ENCODE measurements at regions not wholly inside any gene's neighbourhood (a gene's known extent, or its start where the extent isn't known, plus 50 kb on each side); places are given as distances from the start of the nearest gene placed in this dataset.

DNA sequence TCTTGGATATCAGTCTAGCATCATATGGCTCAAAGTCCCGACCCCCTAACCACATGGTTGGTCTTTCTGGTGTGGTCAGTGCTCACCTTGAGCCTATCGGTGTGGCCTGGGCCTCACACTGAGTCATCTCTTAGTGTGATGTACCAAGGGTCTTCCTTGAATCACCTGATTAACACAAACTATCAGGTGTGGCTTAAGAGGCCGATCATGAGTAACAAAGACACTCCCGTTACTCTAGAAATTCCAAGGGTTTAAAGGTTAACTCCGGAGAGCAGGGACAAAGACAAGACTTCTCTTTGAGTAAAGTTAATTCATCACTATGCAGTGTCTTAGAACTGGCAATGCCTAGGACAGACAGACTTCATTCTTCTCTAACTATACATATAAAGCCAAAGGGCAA lies 52.3 kb upstream of the ARMC3 start:
- no peak overlapping the region for H3K4me3 ChIP-seq (ENCODE audit: low read depth, low read length)
- DNase-seq (ENCODE audit: low read depth), result peak; percentile 48
- TF ChIP-seq CTCF (conservative IDR thresholded peaks at IDR 0.05; ENCODE audit: low read depth, low read length), result no peak

DNA sequence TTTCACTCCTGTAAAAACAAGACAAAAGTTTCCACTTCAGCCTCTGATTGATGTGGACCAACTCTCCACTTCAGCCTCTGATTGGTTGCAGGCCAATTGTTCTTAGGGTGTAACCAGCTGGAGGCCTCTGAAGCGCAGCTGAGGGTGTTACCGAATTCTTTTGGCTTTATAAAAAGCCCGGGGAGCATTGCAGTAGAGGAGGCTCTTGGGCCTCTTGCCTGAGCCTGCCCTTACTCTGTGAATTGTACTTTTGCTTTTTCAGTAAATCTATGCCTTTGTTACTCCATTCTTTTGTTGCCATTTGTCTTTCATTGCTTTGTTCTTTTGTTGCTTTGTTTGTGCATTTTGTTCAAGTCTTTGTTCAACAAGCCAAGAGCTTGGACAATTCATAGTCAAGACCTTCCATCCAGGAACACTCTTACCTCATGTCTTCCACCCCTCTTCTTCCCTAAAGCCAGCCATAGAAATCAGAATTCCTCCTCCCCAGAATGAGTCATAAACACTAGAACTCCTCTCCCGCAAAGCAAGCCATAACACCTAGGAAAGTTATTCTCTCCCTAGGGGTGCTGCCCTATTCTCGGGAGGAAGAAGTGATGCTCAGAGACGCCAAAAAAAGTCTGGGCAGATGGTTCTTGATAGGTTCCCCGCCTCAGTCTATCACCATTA lies 53.5 kb upstream of the ARMC3 start:
- no peak for DNase-seq (ENCODE audit: low read depth)
- no peak overlapping the region for H3K4me3 ChIP-seq (ENCODE audit: low read depth, low read length)
- no peak for TF ChIP-seq CTCF (conservative IDR thresholded peaks at IDR 0.05; ENCODE audit: low read depth, low read length)

- no peak overlapping the region for H3K4me3 ChIP-seq (ENCODE audit: low read depth, low read length)
- no peak for TF ChIP-seq CTCF (conservative IDR thresholded peaks at IDR 0.05; ENCODE audit: low read depth, low read length)
- no peak for DNase-seq (ENCODE audit: low read depth)
Observed at GRCh38 chr10:22856444-22857074, 71.3 kb upstream of the ARMC3 start.

DNA sequence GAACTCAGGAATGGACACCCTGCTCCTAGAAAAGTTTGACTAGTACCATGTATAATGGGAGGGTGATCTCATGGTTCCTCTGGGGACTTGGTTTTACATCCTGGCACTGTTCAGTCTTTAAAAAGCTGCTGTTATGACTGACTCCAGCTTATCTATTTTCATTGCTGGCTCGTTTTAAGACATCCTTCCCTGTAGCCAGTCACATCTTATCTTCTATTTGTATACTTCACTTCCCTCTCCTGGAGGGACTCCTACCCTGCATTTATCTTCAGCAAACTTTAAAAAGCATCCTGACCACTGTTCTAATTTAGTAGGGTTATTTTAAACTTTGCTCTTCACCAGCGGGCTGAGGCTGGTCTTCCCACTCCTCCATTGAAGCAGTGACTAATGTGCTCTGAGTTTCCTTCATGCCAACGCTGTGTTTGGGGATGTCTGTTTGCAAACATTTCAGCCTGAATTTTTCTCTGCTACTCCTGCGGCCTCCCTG lies 72.9 kb upstream of the ARMC3 start:
- H3K4me3 ChIP-seq (ENCODE audit: low read depth, low read length), result no peak overlapping the region
- no peak for DNase-seq (ENCODE audit: low read depth)
- no peak for TF ChIP-seq CTCF (conservative IDR thresholded peaks at IDR 0.05; ENCODE audit: low read depth, low read length)

- TF ChIP-seq CTCF (conservative IDR thresholded peaks at IDR 0.05; ENCODE audit: low read depth, low read length), result no peak
- H3K4me3 ChIP-seq (ENCODE audit: low read depth, low read length), result no peak overlapping the region
- no peak for DNase-seq (ENCODE audit: low read depth)
Observed at GRCh38 chr10:22853906-22854447, 73.9 kb upstream of the ARMC3 start.

- DNase-seq (ENCODE audit: low read depth), result no peak
- H3K4me3 ChIP-seq (ENCODE audit: low read depth, low read length), result no peak overlapping the region
- TF ChIP-seq CTCF (conservative IDR thresholded peaks at IDR 0.05; ENCODE audit: low read depth, low read length), result no peak
Observed at GRCh38 chr10:22852712-22853353, 75.0 kb upstream of the ARMC3 start.

All from epithelial cell of proximal tubule (primary cell).